ENCODE measurements at regions not wholly inside any gene's neighbourhood (a gene's known extent, or its start where the extent isn't known, plus 50 kb on each side); places are given as distances from the start of the nearest gene placed in this dataset.

- CTCF ChIA-PET = no interaction called here
- Histone ChIP-seq H3K36me3 (ENCODE audit: control insufficient read depth in 2 of 2, insufficient read depth in 1 of 2, low read length in 2 of 2) (no peaks in the 10 kb centered on the region), H3K27ac (ENCODE audit: extremely low read depth, low read depth, low read length) (no peak overlapping the region), H3K9me3 (ENCODE audit: control insufficient read depth, insufficient read depth, low read depth, low read length) (no peaks in the 10 kb centered on the region), H3K4me1 (ENCODE audit: control insufficient read depth, insufficient read depth, low read length) (peaks cover 17% of the 10 kb centered on the region), H3K4me3 (ENCODE audit: low read depth, low read length) (no peak overlapping the region)
- TF ChIP-seq ZNF266 (tag by site-specific recombination; IDR thresholded peaks at IDR 0.05; ENCODE audit: low read depth) (no peak), GLI2 (tag by site-specific recombination; IDR thresholded peaks at IDR 0.05; ENCODE audit: borderline replicate concordance, low read depth) (no peak), ZNF704 (tag by site-specific recombination; IDR thresholded peaks at IDR 0.05) (no peak), ZNF37A (tag by site-specific recombination; IDR thresholded peaks at IDR 0.05) (no peak), KLF16 (tag by site-specific recombination; IDR thresholded peaks at IDR 0.05) (no peak)
- POLR2A ChIA-PET = no interaction called here
These were observed 143.7 kb downstream of the IRS1 start for GRCh38 chr2:226655871-226656270.

- no peak for TF ChIP-seq ZNF837 (tag by site-specific recombination; IDR thresholded peaks at IDR 0.05)
- TF ChIP-seq SCRT1 (tag by site-specific recombination; IDR thresholded peaks at IDR 0.05; ENCODE audit: borderline replicate concordance) = no peak
- TF ChIP-seq ZNF169 (tag by site-specific recombination; IDR thresholded peaks at IDR 0.05) = no peak
- no peak for TF ChIP-seq PBX3 (CRISPR knock-in tag; IDR thresholded peaks at IDR 0.05)
- TF ChIP-seq KLF17 (tag by site-specific recombination; IDR thresholded peaks at IDR 0.05) = no peak
- TF ChIP-seq ZSCAN30 (tag by site-specific recombination; IDR thresholded peaks at IDR 0.05) = no peak
- no peak for TF ChIP-seq PRDM1 (tag by site-specific recombination; IDR thresholded peaks at IDR 0.05)
- no peak for TF ChIP-seq HOXD13 (CRISPR knock-in tag; IDR thresholded peaks at IDR 0.05; ENCODE audit: borderline replicate concordance)
- no peak for TF ChIP-seq ZBTB1 (tag by site-specific recombination; IDR thresholded peaks at IDR 0.05)
- no peak for TF ChIP-seq ZFP41 (tag by site-specific recombination; IDR thresholded peaks at IDR 0.05; ENCODE audit: borderline replicate concordance)
- TF ChIP-seq ZSCAN18 (tag by site-specific recombination; IDR thresholded peaks at IDR 0.05) = no peak
- no peak for TF ChIP-seq ZNF426 (tag by site-specific recombination; IDR thresholded peaks at IDR 0.05)
- TF ChIP-seq OVOL3 (tag by site-specific recombination; IDR thresholded peaks at IDR 0.05) = no peak
- TF ChIP-seq BCL6B (tag by site-specific recombination; IDR thresholded peaks at IDR 0.05) = no peak
- TF ChIP-seq ZNF654 (tag by site-specific recombination; IDR thresholded peaks at IDR 0.05; ENCODE audit: low read depth) = no peak
- ChIA-PET CTCF (interaction anchor here (1.1 kb wide), 1 partner anchor 20 kb away, joined by 5 read pairs; no protein-coding TSS in a partner anchor), POLR2A (interaction anchor here (1.0 kb wide), 2 partner anchors 9 to 21 kb away, joined by 3 to 4 read pairs; no protein-coding TSS in a partner anchor)
- Histone ChIP-seq H3K36me3 (ENCODE audit: control insufficient read depth in 2 of 2, insufficient read depth in 1 of 2, low read length in 2 of 2) (no peaks in the 10 kb centered on the region), H3K27ac (ENCODE audit: extremely low read depth, low read depth, low read length) (no peak overlapping the region), H3K4me3 (ENCODE audit: low read depth, low read length) (no peak overlapping the region), H3K9me3 (ENCODE audit: control insufficient read depth, insufficient read depth, low read depth, low read length) (no peaks in the 10 kb centered on the region), H3K4me1 (ENCODE audit: control insufficient read depth, insufficient read depth, low read length) (peaks cover 19% of the 10 kb centered on the region)
These were observed 146.4 kb downstream of the IRS1 start for GRCh38 chr2:226652983-226653765.
